ENCODE measurements at regions not wholly inside any gene's neighbourhood (a gene's known extent, or its start where the extent isn't known, plus 50 kb on each side); places are given as distances from the start of the nearest gene placed in this dataset.

DNA sequence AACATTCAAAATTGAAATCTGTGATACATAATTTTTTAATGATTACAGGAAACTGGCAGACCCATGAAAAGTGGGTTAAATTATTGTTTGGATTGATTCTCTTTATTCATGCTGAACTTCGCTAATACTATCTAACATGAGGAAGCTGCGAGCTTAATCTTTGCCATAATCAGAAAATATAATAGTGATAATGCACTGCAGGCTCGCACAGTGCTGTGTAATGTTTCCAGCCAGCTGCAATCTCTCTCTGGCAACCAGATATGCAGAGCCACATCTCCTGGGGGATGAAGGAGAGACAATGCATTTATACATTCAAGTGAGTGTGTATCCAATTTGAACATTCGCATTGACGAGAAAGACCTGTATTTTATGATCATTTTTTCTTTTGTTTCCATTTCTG lies 669.7 kb upstream of the RGMB start:
- no peaks in the 10 kb centered on the region for H3K4me1 ChIP-seq (ENCODE audit: control insufficient read depth, insufficient read depth, low read length)
- H3K9me3 ChIP-seq (ENCODE audit: control insufficient read depth, insufficient read depth, low read length): no peaks in the 10 kb centered on the region
- no peak overlapping the region for H3K4me3 ChIP-seq (ENCODE audit: low read depth, low read length)

DNA sequence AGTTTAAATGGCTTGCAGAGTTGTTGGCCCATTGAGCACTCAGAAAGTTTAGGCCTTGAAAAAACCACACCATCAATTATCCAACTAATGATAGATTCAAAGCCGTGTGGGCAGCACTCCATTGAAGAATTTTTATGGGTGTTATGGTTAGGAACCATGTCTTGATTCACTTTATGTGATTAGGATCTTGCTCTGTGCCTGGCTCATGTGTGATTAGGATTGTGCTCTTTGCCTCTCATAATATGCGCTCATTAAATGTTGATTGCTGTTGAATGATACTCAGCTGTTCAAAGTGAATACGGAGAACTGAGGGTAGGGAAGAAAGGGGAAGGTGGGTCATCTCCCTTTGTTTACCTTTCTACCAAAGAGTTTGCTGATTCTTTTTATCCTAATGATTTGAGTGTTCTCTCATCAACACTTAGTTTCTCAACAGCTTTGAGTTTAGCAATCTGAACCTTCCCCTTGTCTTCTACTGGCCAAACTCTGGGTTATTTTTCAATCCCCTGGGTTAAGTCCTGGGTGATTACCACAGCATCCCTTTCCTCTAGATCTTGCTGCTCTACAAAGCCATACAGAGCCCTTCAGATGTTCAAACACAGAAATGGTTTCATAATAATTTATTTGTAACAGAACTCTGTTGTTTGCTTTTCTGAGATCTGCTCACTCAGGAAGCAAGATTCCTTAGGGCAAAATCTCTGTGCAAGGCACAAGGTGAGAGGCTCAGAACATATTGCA lies 668.8 kb upstream of the RGMB start:
- H3K36me3 ChIP-seq (ENCODE audit: control insufficient read depth, insufficient read depth, low read length): no peaks in the 10 kb centered on the region
- no peak overlapping the region for H3K4me3 ChIP-seq (ENCODE audit: low read depth, low read length)
- no peaks in the 10 kb centered on the region for H3K9me3 ChIP-seq (ENCODE audit: control insufficient read depth, insufficient read depth, low read length)
- no peak overlapping the region for H3K27ac ChIP-seq (ENCODE audit: low read depth, low read length)
- no peaks in the 10 kb centered on the region for H3K4me1 ChIP-seq (ENCODE audit: control insufficient read depth, insufficient read depth, low read length)
- H3K27me3 ChIP-seq (ENCODE audit: control insufficient read depth, insufficient read depth, low read length): no peaks in the 10 kb centered on the region
- H3K9ac ChIP-seq (ENCODE audit: low read depth, low read length): no peak overlapping the region

More for the DNA sequence above, 669.7 kb upstream of the RGMB start:
- Histone ChIP-seq H3K27me3 (ENCODE audit: control insufficient read depth, insufficient read depth, low read length) (no peaks in the 10 kb centered on the region), H3K36me3 (ENCODE audit: control insufficient read depth, insufficient read depth, low read length) (no peaks in the 10 kb centered on the region), H3K27ac (ENCODE audit: low read depth, low read length) (no peak overlapping the region), H3K9ac (ENCODE audit: low read depth, low read length) (no peak overlapping the region)

DNA sequence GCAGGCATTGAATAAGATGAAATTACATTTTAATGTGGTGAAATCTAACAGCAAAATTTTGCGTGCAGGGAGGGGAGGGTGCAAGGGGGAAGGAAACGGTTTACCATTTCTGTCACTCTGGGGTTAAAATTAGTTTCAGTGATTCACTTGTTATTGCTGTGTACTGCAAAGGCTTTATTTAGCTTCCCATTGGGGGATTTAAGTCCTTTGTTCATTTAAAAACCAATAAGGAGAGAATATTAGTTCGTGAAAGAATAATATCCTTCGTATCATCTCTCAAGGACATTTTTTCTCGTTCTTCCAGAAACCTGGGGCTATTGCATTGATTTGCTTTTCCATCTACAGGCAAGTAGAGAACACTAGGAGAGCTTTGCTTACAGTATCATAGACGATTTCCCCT lies 667.8 kb upstream of the RGMB start:
- no peaks in the 10 kb centered on the region for H3K4me1 ChIP-seq (ENCODE audit: control insufficient read depth, insufficient read depth, low read length)
- no peaks in the 10 kb centered on the region for H3K27me3 ChIP-seq (ENCODE audit: control insufficient read depth, insufficient read depth, low read length)
- H3K27ac ChIP-seq (ENCODE audit: low read depth, low read length): no peak overlapping the region
- no peak overlapping the region for H3K9ac ChIP-seq (ENCODE audit: low read depth, low read length)
- no peak overlapping the region for H3K4me3 ChIP-seq (ENCODE audit: low read depth, low read length)
- no peaks in the 10 kb centered on the region for H3K9me3 ChIP-seq (ENCODE audit: control insufficient read depth, insufficient read depth, low read length)
- no peaks in the 10 kb centered on the region for H3K36me3 ChIP-seq (ENCODE audit: control insufficient read depth, insufficient read depth, low read length)

DNA sequence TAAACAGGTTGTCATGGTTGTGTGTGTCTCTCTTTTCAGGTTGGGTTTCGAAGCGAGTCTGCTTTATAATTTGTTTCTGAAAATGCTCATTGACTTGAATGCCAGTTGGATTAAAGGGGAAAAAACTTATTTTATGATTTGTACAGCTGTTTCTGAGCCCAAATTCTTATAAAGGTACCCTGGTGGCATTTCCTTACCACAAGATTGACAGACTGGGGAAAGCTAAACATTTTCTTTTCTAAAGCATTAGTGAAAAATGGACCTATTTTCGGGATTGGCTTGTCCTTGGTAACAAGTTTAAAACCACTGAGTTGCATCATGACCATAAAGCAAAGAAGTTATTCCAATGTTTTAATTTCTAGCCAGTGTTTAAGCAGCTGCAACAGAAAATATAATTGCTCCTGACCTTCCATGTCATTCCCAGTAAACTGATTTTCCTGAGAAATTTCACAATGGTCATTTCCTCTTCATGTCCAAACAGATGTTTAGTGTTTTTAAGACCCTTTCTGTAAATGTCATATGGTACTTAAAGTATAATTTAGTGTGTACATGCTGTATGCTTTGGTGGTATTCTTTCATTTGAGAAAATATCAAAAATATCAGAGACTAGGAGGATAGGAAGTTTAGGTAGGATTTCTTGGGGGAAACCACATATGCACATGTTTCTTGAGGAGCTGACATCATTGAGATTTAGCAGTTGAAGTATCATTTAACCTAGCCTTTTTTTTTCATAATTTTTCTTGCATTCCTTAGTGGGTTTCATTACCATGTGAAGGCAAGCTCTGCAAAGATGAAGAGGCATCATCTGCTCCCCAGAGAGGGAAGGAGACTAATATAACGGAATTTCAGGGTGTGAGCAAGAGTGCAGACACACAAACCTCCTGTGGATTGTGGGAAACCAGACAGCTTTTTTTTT lies 667.1 kb upstream of the RGMB start:
- Histone ChIP-seq H3K27me3 (ENCODE audit: control insufficient read depth, insufficient read depth, low read length) (no peaks in the 10 kb centered on the region), H3K9me3 (ENCODE audit: control insufficient read depth, insufficient read depth, low read length) (no peaks in the 10 kb centered on the region), H3K4me3 (ENCODE audit: low read depth, low read length) (no peak overlapping the region), H3K27ac (ENCODE audit: low read depth, low read length) (no peak overlapping the region), H3K4me1 (ENCODE audit: control insufficient read depth, insufficient read depth, low read length) (no peaks in the 10 kb centered on the region), H3K9ac (ENCODE audit: low read depth, low read length) (no peak overlapping the region), H3K36me3 (ENCODE audit: control insufficient read depth, insufficient read depth, low read length) (no peaks in the 10 kb centered on the region)

DNA sequence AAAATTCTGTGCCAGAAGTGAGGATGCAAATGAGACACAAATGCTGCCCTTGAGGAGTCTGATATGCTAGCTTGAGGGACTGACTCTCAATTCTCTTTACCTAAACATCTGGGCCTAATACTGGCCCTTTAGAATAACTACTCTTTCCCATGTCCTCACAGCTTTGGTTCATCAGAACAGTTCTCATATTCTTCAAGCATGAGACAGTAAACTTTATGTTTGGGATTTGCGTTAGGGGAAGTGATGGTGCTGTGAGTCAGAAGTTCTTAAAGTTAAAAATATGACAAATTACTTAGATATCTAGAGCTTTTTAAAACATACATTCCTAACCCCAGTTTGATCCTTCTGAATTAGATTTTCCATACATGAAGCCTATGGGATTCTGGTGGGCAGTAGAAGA lies 665.0 kb upstream of the RGMB start:
- H3K27ac ChIP-seq (ENCODE audit: low read depth, low read length): no peak overlapping the region

DNA sequence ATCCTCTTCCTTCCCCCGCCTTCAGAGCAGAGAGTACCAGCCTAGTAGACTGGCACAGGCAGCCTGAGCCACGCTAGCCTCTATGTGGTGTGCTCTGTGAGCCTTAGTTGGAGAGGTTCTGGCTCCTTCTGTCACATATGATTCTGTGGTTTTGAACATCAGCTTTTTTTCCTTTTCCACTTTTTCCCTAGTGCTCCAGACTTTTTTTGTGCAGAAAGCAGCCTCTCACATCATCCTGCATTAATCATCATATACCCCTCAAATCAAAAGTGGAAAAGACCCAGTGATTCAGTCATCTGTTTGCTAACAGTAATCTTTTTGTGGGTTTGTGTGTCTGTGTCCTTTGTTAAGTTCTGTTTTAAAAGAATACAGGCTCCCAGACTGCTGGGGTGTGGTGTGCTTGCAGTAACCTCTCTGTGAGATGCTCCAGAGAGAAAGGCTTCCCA lies 663.9 kb upstream of the RGMB start:
- H3K9me3 ChIP-seq (ENCODE audit: control insufficient read depth, insufficient read depth, low read length): peaks cover 9% of the 10 kb centered on the region
- H3K27me3 ChIP-seq (ENCODE audit: control insufficient read depth, insufficient read depth, low read length): no peaks in the 10 kb centered on the region
- no peak overlapping the region for H3K9ac ChIP-seq (ENCODE audit: low read depth, low read length)
- H3K27ac ChIP-seq (ENCODE audit: low read depth, low read length): no peak overlapping the region
- H3K4me3 ChIP-seq (ENCODE audit: low read depth, low read length): no peak overlapping the region
- H3K4me1 ChIP-seq (ENCODE audit: control insufficient read depth, insufficient read depth, low read length): no peaks in the 10 kb centered on the region
- H3K36me3 ChIP-seq (ENCODE audit: control insufficient read depth, insufficient read depth, low read length): no peaks in the 10 kb centered on the region

More for the DNA sequence above, 665.0 kb upstream of the RGMB start:
- Histone ChIP-seq H3K27me3 (ENCODE audit: control insufficient read depth, insufficient read depth, low read length) (no peaks in the 10 kb centered on the region), H3K9ac (ENCODE audit: low read depth, low read length) (no peak overlapping the region), H3K4me1 (ENCODE audit: control insufficient read depth, insufficient read depth, low read length) (no peaks in the 10 kb centered on the region), H3K4me3 (ENCODE audit: low read depth, low read length) (no peak overlapping the region), H3K36me3 (ENCODE audit: control insufficient read depth, insufficient read depth, low read length) (no peaks in the 10 kb centered on the region), H3K9me3 (ENCODE audit: control insufficient read depth, insufficient read depth, low read length) (peaks cover 9% of the 10 kb centered on the region)

DNA sequence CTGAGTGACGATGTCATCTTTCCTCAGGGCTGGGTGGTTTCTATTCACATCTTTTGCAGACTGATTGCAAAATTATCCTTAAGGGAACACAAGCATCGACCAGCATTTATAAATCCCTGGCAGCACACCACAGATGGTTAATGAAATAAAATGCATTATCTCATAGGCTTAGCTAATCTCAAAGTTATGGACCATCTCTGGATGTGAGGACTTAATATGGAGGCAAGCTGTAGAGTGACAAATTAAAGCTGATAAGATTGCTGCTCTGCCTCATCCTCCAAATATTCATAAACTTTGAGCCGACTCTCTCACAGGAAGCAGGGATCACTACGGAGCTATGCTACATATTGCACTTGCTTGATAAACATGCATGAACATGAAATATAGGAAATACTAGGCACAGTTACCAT lies 663.2 kb upstream of the RGMB start:
- Histone ChIP-seq H3K36me3 (ENCODE audit: control insufficient read depth, insufficient read depth, low read length) (no peaks in the 10 kb centered on the region), H3K27me3 (ENCODE audit: control insufficient read depth, insufficient read depth, low read length) (no peaks in the 10 kb centered on the region), H3K9me3 (ENCODE audit: control insufficient read depth, insufficient read depth, low read length) (peaks cover 9% of the 10 kb centered on the region), H3K4me3 (ENCODE audit: low read depth, low read length) (no peak overlapping the region), H3K9ac (ENCODE audit: low read depth, low read length) (no peak overlapping the region), H3K4me1 (ENCODE audit: control insufficient read depth, insufficient read depth, low read length) (no peaks in the 10 kb centered on the region), H3K27ac (ENCODE audit: low read depth, low read length) (no peak overlapping the region)

DNA sequence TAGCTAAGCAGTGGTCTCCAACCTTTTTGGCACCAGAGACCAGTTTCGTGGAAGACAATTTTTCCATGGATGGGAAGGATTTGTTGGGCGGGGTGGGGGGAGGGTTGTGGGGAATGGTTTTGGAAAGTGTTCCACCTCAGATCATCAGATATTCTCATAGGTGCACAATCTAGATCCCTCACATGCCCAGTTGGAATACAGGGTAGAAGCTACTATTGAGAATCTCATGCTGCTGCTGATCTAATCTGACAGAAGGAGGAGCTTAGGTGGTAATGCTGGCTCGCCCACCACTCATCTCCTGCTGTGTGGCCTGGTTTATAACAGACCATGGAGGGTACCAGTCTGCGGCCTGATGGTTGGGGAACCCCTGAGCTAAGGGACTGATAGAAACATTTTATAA lies 662.7 kb upstream of the RGMB start:
- H3K4me1 ChIP-seq (ENCODE audit: control insufficient read depth, insufficient read depth, low read length): no peaks in the 10 kb centered on the region
- no peaks in the 10 kb centered on the region for H3K27me3 ChIP-seq (ENCODE audit: control insufficient read depth, insufficient read depth, low read length)
- no peak overlapping the region for H3K4me3 ChIP-seq (ENCODE audit: low read depth, low read length)
- H3K9ac ChIP-seq (ENCODE audit: low read depth, low read length): no peak overlapping the region
- peaks cover 9% of the 10 kb centered on the region for H3K9me3 ChIP-seq (ENCODE audit: control insufficient read depth, insufficient read depth, low read length)
- H3K36me3 ChIP-seq (ENCODE audit: control insufficient read depth, insufficient read depth, low read length): no peaks in the 10 kb centered on the region
- H3K27ac ChIP-seq (ENCODE audit: low read depth, low read length): no peak overlapping the region

DNA sequence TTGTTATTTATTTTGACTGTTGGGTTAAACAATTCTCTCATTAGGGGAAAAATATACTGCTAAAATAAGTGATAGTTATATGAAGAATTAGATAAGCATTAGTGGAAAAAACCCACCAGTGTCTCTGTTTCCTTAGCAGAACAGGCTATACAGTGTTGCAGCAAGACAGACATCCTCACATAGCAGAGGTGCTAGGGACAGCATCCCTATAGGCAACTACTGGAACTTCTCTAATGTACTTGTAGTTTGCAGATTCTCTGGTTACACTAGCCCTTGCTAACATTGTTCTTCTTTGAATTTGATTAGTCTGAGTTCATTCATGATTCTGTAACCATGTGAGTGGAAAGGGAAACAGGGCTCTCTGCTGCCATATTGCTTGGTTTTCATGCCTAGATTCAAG lies 661.8 kb upstream of the RGMB start:
- H3K36me3 ChIP-seq (ENCODE audit: control insufficient read depth, insufficient read depth, low read length): no peaks in the 10 kb centered on the region

DNA sequence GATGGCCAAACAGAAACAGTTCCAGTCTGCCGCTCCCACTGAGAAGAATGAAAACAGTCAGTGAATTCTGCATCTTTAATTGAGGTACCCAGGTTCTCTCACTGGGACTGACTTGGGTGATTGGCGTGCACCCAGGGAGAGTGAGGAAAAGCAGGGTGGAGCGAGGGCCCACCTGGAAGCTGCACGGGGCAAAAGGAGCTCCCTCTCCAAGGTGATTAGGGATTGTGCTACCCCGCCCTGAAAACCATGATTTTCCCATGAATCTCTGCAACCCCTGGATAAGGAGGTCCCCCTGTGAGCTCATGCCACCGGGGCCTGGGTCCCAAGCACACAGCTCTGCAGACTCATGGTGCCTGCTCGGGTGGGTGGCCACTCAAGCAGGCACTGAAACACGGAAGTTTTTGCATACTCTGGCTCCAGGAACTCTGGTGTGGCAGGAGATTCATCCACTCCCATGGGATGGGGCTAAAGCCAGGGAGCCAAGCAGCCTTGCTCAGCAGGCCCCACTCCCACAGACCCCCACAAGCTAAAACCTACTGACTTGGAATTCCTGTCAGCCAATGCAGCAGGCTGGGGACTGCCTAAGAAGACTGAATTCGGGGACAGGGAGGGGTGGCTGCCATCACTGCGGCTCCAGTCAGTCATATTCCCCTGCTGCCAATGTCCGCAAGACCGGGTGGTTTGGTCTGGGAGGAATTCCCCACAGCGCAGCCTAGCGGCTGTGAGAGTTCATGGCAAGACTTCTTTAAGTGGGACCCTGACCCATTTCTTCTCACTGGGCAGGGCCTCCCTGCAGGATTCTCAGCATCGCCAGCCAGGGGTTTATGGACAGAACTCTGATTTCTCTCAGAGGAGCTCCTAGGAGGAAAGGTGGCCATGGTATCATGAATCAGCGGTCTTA lies 652.2 kb upstream of the RGMB start:
- H3K4me1 ChIP-seq (ENCODE audit: control insufficient read depth, insufficient read depth, low read length): no peaks in the 10 kb centered on the region
- no peaks in the 10 kb centered on the region for H3K27me3 ChIP-seq (ENCODE audit: control insufficient read depth, insufficient read depth, low read length)
- no peak overlapping the region for H3K4me3 ChIP-seq (ENCODE audit: low read depth, low read length)

More for the DNA sequence above, 661.8 kb upstream of the RGMB start:
- H3K27me3 ChIP-seq (ENCODE audit: control insufficient read depth, insufficient read depth, low read length): no peaks in the 10 kb centered on the region
- H3K9me3 ChIP-seq (ENCODE audit: control insufficient read depth, insufficient read depth, low read length): peaks cover 9% of the 10 kb centered on the region
- no peak overlapping the region for H3K27ac ChIP-seq (ENCODE audit: low read depth, low read length)
- no peak overlapping the region for H3K9ac ChIP-seq (ENCODE audit: low read depth, low read length)
- no peaks in the 10 kb centered on the region for H3K4me1 ChIP-seq (ENCODE audit: control insufficient read depth, insufficient read depth, low read length)
- H3K4me3 ChIP-seq (ENCODE audit: low read depth, low read length): no peak overlapping the region

More for the DNA sequence above, 652.2 kb upstream of the RGMB start:
- no peak overlapping the region for H3K27ac ChIP-seq (ENCODE audit: low read depth, low read length)
- no peaks in the 10 kb centered on the region for H3K9me3 ChIP-seq (ENCODE audit: control insufficient read depth, insufficient read depth, low read length)
- H3K36me3 ChIP-seq (ENCODE audit: control insufficient read depth, insufficient read depth, low read length): no peaks in the 10 kb centered on the region
- no peak overlapping the region for H3K9ac ChIP-seq (ENCODE audit: low read depth, low read length)
